BLaER1 treated with 17β-estradiol and CSF1 and Interleukin-3, amounts not matched to agents 10 nM and 100 nM (cell line): ENCODE measurements at regions not wholly inside any gene's neighbourhood (a gene's known extent, or its start where the extent isn't known, plus 50 kb on each side); places are given as distances from the start of the nearest gene placed in this dataset.
"Not testable (repeated sequence)": the region's sequence is repeated elsewhere in the genome, so short reads cannot be mapped to it uniquely, and the experiment has no call there.

Experiments used
- H3K27ac ChIP-seq, 11 experiments: shearing (Covaris generic); formaldehyde crosslinking; 2 replicates each; pipeline ENCODE4 v1.8.1; 2022
- H3K27me3 ChIP-seq, 11 experiments: shearing (Covaris generic); formaldehyde crosslinking; 2 replicates each; pipeline ENCODE4 v1.8.1; 2022
- H3K36me3 ChIP-seq, 11 experiments: shearing (Covaris generic); formaldehyde crosslinking; 2 replicates each; pipeline ENCODE4 v1.8.1; 2022
- H3K4me1 ChIP-seq, 10 experiments: shearing (Covaris generic); formaldehyde crosslinking; 2 replicates each; pipeline ENCODE4 v1.8.1; 2022
- H3K4me2 ChIP-seq, 11 experiments: shearing (Covaris generic); formaldehyde crosslinking; 2 replicates each; pipeline ENCODE4 v1.8.1; 2022
- H3K4me3 ChIP-seq, 10 experiments: shearing (Covaris generic); formaldehyde crosslinking; 2 replicates each; pipeline ENCODE4 v1.8.1; 2022
- H3K9ac ChIP-seq, 11 experiments: shearing (Covaris generic); formaldehyde crosslinking; 2 replicates each; pipeline ENCODE4 v1.8.1; 2022
- H3K9me3 ChIP-seq, 11 experiments: shearing (Covaris generic); formaldehyde crosslinking; replicated peaks in 1 of 11; 2 replicates each; pipeline ENCODE4 v1.8.1; 2022
- H4K20me1 ChIP-seq, 11 experiments: shearing (Covaris generic); formaldehyde crosslinking; 2 replicates each; pipeline ENCODE4 v1.8.1; 2022
- Cebpa-rat ChIP-seq, 11 experiments: shearing (Covaris generic); IDR thresholded peaks; 2 replicates each; pipeline ENCODE4 v1.8.1; 2022

DNA sequence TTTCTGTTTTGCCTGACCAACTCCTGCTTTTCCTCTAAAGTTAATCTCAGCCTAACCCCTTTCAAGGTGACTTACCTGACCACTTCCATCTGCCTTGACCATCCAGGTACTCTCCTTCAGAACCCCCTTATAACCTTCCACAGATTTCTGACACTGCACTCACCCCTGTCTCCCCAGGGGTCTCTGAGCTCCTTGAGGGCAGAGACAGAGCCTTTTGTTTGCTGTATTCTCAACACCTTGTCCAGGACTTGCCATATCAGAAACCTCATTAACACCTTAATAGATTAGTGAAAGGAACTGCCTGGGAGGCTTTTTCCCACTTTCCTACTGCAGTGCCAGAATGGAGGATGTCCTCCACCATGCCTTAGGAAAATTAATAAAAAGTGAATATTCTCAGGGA, 119.7 kb upstream of the SERPINE2 start:
- H3K27ac ChIP-seq, result no peak overlapping the region
- H4K20me1 ChIP-seq, result no peaks in the 10 kb centered on the region
- H3K9ac ChIP-seq, result no peak overlapping the region
- no peaks in the 10 kb centered on the region for H3K4me1 ChIP-seq
- H3K9me3 ChIP-seq, result peaks cover 0 to 9% (median 0%) of the 10 kb centered on the region in 11 experiments; a peak in 1 of 22 replicates
- no peak for TF ChIP-seq Cebpa-rat (IDR thresholded peaks at IDR 0.05)
- H3K36me3 ChIP-seq, result no peaks in the 10 kb centered on the region
- no peak overlapping the region for H3K4me3 ChIP-seq
- H3K4me2 ChIP-seq, result no peak overlapping the region
- peaks cover 0 to 5% (median 3%) of the 10 kb centered on the region in 11 experiments; a peak in 8 of 22 replicates for H3K27me3 ChIP-seq

DNA sequence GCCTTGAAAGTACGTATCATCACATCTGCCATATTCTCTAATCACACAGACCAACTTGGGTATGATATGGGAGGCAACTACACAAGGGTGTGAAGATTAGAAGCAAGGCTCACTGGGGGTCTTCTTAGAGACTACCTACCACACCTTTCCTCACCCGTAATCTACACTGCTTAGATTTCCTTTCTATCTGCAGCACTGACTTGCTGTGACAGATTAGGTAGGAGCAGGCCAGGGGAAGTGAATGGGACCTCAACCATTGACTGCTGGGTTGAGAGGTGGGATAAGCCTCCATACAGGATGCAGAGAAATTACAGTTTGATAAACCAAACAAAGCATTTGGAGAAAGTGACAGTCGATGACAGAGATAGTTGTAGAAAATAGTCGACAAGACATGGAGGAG, 119.0 kb upstream of the SERPINE2 start:
- Histone ChIP-seq H3K4me1 (no peaks in the 10 kb centered on the region), H3K9me3 (0 out of 22 replicates have a peak, but pooled peaks cover 0 to 2% (median 0%) of the 10 kb centered on the region in 11 experiments), H3K27ac (no peak overlapping the region), H3K27me3 (peaks cover 0 to 5% (median 3%) of the 10 kb centered on the region in 11 experiments; a peak in 8 of 22 replicates), H3K4me3 (no peak overlapping the region), H3K4me2 (no peak overlapping the region), H3K9ac (no peak overlapping the region), H3K36me3 (no peaks in the 10 kb centered on the region), H4K20me1 (no peaks in the 10 kb centered on the region)
- no peak for TF ChIP-seq Cebpa-rat (IDR thresholded peaks at IDR 0.05)

DNA sequence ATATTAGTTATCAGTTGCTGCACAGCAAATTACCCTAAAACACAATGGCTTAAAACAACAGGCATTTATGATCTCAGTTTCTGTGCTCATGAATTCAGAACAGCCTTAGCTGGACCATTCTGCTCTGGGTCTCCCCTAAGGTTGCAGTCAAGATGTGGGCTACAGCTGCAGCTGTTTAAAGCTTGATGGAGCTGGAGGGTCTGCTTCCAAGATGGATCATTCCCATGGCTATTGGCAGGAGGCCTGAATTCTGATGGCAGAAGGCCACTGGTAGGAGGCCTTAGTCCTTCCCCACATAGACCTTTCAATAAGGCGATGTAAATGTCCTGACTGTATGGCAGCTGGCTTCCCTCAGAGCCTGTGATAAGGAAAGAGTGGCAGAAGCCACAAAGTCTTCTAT, 118.6 kb upstream of the SERPINE2 start:
- Histone ChIP-seq H3K27ac (no peak overlapping the region), H3K4me3 (no peak overlapping the region), H4K20me1 (no peaks in the 10 kb centered on the region), H3K4me1 (no peaks in the 10 kb centered on the region), H3K9me3 (no peaks in the 10 kb centered on the region), H3K4me2 (no peak overlapping the region), H3K36me3 (no peaks in the 10 kb centered on the region), H3K9ac (no peak overlapping the region), H3K27me3 (peaks cover 0 to 5% (median 3%) of the 10 kb centered on the region in 11 experiments; a peak in 8 of 22 replicates)
- TF ChIP-seq Cebpa-rat (IDR thresholded peaks at IDR 0.05), result no peak

DNA sequence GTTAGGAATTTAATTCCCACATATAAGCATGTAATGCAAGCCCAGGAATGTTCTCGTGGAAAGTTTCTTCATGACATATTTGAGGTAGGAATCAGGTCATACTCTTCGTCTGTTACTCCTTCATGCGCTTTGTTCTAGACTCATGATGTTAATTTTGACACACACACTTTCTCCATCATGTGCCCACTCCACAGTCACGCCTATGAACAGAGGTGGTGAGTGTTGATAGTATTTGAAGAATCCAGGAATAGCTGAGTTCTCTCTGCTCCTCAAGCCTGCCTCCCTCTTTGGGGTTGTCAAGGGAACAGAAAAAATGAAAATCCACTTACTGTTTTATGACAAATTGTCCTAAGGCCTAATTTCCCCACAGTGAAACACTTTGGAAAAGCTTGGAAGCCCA, 117.3 kb upstream of the SERPINE2 start:
- no peaks in the 10 kb centered on the region for H3K9me3 ChIP-seq
- H4K20me1 ChIP-seq, result no peaks in the 10 kb centered on the region
- H3K9ac ChIP-seq, result no peak overlapping the region
- peaks cover 0 to 5% (median 3%) of the 10 kb centered on the region in 11 experiments; a peak in 8 of 22 replicates for H3K27me3 ChIP-seq
- TF ChIP-seq Cebpa-rat (IDR thresholded peaks at IDR 0.05), result no peak
- H3K4me2 ChIP-seq, result no peak overlapping the region
- no peaks in the 10 kb centered on the region for H3K36me3 ChIP-seq
- H3K4me3 ChIP-seq, result no peak overlapping the region
- no peaks in the 10 kb centered on the region for H3K4me1 ChIP-seq
- H3K27ac ChIP-seq, result no peak overlapping the region

DNA sequence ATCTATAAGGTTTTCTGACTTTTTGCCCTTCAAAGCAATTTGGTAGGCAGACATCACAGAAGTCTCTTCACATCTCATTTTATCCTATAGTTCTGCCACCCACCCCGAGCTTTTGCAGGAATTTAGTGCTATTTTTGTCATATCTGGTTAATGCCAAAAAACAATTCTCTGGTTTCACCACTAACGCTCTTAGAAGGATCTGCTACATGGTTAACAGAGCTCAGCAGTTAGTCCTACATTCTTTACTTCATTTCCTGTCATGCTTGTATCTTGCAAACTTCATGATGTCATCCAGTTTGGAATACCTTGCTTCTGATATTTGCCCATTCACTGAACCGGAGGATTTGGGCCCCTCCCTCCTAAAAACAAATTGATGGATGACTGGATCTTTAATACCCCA, 116.8 kb upstream of the SERPINE2 start:
- Histone ChIP-seq H3K4me3 (no peak overlapping the region), H3K9me3 (no peaks in the 10 kb centered on the region), H3K27ac (no peak overlapping the region), H3K36me3 (no peaks in the 10 kb centered on the region), H4K20me1 (no peaks in the 10 kb centered on the region), H3K4me1 (no peaks in the 10 kb centered on the region), H3K4me2 (no peak overlapping the region), H3K9ac (no peak overlapping the region), H3K27me3 (peaks cover 0 to 5% (median 3%) of the 10 kb centered on the region in 11 experiments; a peak in 8 of 22 replicates)
- no peak for TF ChIP-seq Cebpa-rat (IDR thresholded peaks at IDR 0.05)

DNA sequence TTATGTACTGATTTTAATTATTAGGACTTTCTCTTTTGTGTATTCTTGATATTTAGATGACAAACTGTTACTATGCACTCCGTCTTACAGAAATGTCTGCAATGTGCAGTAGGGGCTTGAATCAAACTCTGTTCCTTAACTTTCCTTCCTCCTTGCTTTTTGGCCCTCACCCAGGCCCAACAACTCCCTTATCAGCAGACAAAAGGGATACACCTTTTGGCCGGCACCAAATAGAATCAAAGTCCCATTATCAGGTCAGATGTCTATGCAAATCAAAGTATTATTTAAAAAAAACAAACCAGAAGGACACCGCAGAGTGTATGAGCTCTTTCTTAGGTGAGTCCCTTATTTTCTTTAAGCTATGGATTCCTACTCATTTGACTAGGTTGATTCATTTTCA, 116.3 kb upstream of the SERPINE2 start:
- no peak overlapping the region for H3K27ac ChIP-seq
- no peak overlapping the region for H3K4me3 ChIP-seq
- H3K36me3 ChIP-seq, result no peaks in the 10 kb centered on the region
- H4K20me1 ChIP-seq, result no peaks in the 10 kb centered on the region
- no peak overlapping the region for H3K4me2 ChIP-seq
- no peaks in the 10 kb centered on the region for H3K9me3 ChIP-seq
- TF ChIP-seq Cebpa-rat (IDR thresholded peaks at IDR 0.05), result no peak
- H3K4me1 ChIP-seq, result no peaks in the 10 kb centered on the region
- H3K27me3 ChIP-seq, result peaks cover 0 to 5% (median 3%) of the 10 kb centered on the region in 11 experiments; a peak in 8 of 22 replicates
- no peak overlapping the region for H3K9ac ChIP-seq

DNA sequence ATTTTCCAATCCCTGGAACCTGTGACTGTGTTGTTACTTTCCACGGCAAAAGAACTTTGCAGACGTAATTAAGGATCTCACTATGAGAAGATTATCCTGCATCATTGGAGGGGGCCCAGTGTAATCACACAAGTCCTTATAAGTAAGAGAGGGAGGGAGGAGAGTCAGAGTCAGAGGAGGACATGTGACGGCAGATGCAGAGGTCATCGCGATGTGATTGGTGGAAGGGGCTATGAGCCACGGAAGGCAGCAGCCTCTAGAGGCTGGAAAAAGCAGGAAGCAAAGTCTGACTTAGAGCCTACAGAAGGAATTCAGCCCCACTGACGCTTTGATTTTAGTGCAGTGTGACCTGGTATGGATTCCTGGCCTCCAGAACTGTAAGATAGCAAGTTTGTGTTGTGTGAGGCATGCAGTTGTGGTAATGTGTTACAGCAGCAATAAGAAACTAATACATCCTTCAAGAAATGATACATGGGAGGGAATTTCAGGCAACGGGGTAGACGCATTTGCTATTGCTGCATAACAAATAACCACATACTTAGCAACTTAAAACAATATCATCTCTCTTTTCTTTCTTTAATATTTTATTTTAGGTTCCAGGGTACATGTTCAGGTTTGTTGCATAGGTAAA, 112.7 kb upstream of the SERPINE2 start:
- Histone ChIP-seq H3K4me2 (no peak overlapping the region), H4K20me1 (no peaks in the 10 kb centered on the region), H3K36me3 (no peaks in the 10 kb centered on the region), H3K27ac (no peak overlapping the region), H3K9ac (no peak overlapping the region), H3K27me3 (peaks cover 0 to 5% (median 3%) of the 10 kb centered on the region in 11 experiments; a peak in 8 of 22 replicates), H3K9me3 (no peaks in the 10 kb centered on the region), H3K4me3 (no peak overlapping the region), H3K4me1 (no peaks in the 10 kb centered on the region)
- no peak for TF ChIP-seq Cebpa-rat (IDR thresholded peaks at IDR 0.05)

DNA sequence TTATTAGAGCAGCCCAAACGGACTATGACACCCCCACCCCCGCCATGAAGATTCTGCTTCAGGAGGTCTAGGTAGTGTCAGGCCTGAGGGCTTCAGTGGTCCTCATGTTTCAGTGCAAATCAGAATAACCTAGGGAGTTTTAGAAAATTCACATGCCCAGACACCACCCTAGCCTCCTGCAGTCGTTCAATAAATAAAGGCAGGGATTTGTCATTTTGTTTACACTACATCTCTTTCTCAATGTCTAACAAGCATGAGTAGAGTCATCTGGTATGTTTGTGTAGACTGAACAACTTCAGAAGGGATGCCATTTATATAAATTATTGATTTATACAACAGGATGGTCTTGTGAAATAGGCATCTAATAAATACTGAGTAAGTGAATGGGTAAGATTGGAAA, 112.1 kb upstream of the SERPINE2 start:
- Histone ChIP-seq H3K9ac (no peak overlapping the region), H3K4me1 (peaks cover 0 to 5% (median under 1%) of the 10 kb centered on the region in 10 experiments; a peak in 8 of 20 replicates), H3K36me3 (no peaks in the 10 kb centered on the region), H3K4me3 (no peak overlapping the region), H3K4me2 (no peak overlapping the region), H3K27ac (no peak overlapping the region), H3K27me3 (peaks cover 0 to 5% (median 3%) of the 10 kb centered on the region in 11 experiments; a peak in 8 of 22 replicates), H4K20me1 (no peaks in the 10 kb centered on the region), H3K9me3 (no peaks in the 10 kb centered on the region)
- no peak for TF ChIP-seq Cebpa-rat (IDR thresholded peaks at IDR 0.05)

DNA sequence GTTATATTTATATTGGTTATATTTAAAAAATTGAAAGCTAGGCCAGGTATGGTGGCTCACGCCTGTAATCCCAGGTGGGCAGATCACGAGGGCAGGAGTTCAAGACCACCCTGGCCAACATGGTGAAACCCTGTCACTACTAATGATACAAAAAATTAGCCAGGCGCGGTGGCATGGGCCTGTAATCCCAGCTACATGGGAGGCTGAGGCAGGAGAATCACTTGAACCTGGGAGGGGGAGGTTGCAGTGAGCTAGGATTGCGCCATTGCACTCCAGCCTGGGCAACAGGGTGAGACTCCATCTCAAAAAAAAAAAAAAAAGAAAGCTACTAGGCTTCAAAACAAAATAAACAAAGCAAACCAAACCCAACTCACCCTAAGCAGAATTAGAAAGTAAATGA, 109.0 kb upstream of the SERPINE2 start:
- H3K4me1 ChIP-seq, result peaks cover 0 to 12% (median 3%) of the 10 kb centered on the region in 10 experiments; a peak in 8 of 20 replicates
- not testable (repeated sequence) for H4K20me1 ChIP-seq, H3K27ac ChIP-seq, H3K4me3 ChIP-seq, H3K27me3 ChIP-seq, H3K4me2 ChIP-seq, H3K9me3 ChIP-seq, H3K9ac ChIP-seq, H3K36me3 ChIP-seq

DNA sequence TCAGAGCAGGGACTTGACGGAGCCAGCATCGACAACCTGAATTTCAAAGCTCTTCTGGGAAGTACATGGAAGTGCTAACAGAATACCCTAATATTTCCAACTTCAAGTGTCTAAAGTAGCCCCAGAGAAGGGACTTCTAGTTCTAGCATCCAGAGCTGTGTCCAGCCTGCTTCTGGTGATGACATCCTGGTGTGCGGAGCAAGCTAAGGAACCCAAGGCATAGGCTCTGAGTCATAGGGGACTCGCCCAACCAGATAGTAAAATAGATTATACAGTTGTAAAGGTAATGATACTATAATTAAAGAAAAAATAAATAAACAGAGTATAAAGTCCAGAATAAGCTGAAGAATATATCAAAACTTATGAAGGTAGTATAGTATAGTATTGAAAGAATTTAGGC, 108.1 kb upstream of the SERPINE2 start:
- Histone ChIP-seq H3K36me3 (no peaks in the 10 kb centered on the region), H4K20me1 (no peaks in the 10 kb centered on the region), H3K4me1 (peaks cover 0 to 12% (median 3%) of the 10 kb centered on the region in 10 experiments; a peak in 8 of 20 replicates), H3K9me3 (no peaks in the 10 kb centered on the region), H3K4me2 (no peak overlapping the region), H3K27me3 (no peaks in the 10 kb centered on the region), H3K4me3 (no peak overlapping the region), H3K27ac (no peak overlapping the region), H3K9ac (no peak overlapping the region)
- TF ChIP-seq Cebpa-rat (IDR thresholded peaks at IDR 0.05), result no peak
